ENCODE measurements at regions not wholly inside any gene's neighbourhood (a gene's known extent, or its start where the extent isn't known, plus 50 kb on each side); places are given as distances from the start of the nearest gene placed in this dataset.
"Not testable (repeated sequence)": the region's sequence is repeated elsewhere in the genome, so short reads cannot be mapped to it uniquely, and the experiment has no call there.

- Mint-ChIP-seq H3K9me3 (peaks cover 0 to 4% (median 0%) of the 10 kb centered on the region in 9 donors), H3K4me1 (no peaks in the 10 kb centered on the region), H3K27ac (no peak overlapping the region), H3K36me3 (no peaks in the 10 kb centered on the region), H3K4me3 (no peak overlapping the region), H3K27me3 (no peaks in the 10 kb centered on the region)
- ATAC-seq (no peak), DNase-seq (no peak)
- POLR2A ChIA-PET: no interaction called here
Measured at GRCh38 chr5:91825618-91826017, 442.5 kb upstream of the ARRDC3 start.

GRCh38 chr5:91824406-91824805, 441.3 kb upstream of the ARRDC3 start:
- H3K36me3 Mint-ChIP-seq: no peaks in the 10 kb centered on the region
- no peak overlapping the region for H3K27ac Mint-ChIP-seq
- POLR2A ChIA-PET: no interaction called here
- no peaks in the 10 kb centered on the region for H3K27me3 Mint-ChIP-seq
- H3K4me1 Mint-ChIP-seq: no peaks in the 10 kb centered on the region
- DNase-seq: no peak
- H3K4me3 Mint-ChIP-seq: no peak overlapping the region
- ATAC-seq: no peak
- H3K9me3 Mint-ChIP-seq: peaks cover 0 to 2% (median 0%) of the 10 kb centered on the region in 9 donors

GRCh38 chr5:91820874-91821273, 437.8 kb upstream of the ARRDC3 start:
- ATAC-seq: no peak
- Mint-ChIP-seq H3K4me1 (no peaks in the 10 kb centered on the region), H3K27me3 (no peaks in the 10 kb centered on the region), H3K9me3 (peaks cover 0 to 2% (median 0%) of the 10 kb centered on the region in 9 donors), H3K36me3 (no peaks in the 10 kb centered on the region), H3K27ac (no peak overlapping the region), H3K4me3 (no peak overlapping the region)
- no peak for DNase-seq
- POLR2A ChIA-PET: no interaction called here

- POLR2A ChIA-PET: no interaction called here
- ATAC-seq (no peak), DNase-seq (no peak)
- no peaks in the 10 kb centered on the region for H3K4me1 Mint-ChIP-seq
- H3K4me3 Mint-ChIP-seq: no peak overlapping the region
- H3K36me3 Mint-ChIP-seq: no peaks in the 10 kb centered on the region
- H3K27ac Mint-ChIP-seq: no peak overlapping the region
- peaks cover 0 to 8% (median 2%) of the 10 kb centered on the region in 9 donors for H3K9me3 Mint-ChIP-seq
- H3K27me3 Mint-ChIP-seq: no peaks in the 10 kb centered on the region
Measured at GRCh38 chr5:91816681-91817080, 433.6 kb upstream of the ARRDC3 start.

DNA sequence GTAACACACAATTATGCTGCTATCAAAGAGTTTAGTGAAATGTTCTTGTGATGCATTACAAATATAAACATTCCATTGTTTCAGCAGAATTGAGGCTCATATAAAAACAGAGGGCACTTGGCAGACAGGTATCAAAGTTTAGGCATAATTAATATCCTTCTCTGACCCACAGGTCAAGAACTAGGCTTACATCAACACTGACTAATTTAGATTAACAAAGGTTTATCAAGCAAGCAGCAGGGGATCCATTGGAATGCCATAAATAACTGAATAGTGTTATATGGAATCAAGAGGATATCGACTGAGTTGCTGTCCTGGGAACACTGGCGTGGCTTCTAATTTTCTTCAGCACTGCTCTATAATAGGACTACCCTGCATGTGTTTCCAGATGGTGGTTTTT, 414.5 kb upstream of the ARRDC3 start:
- H3K4me1 Mint-ChIP-seq: no peaks in the 10 kb centered on the region
- H3K27ac Mint-ChIP-seq: no peak overlapping the region
- DNase-seq (no peak), ATAC-seq (no peak)
- H3K9me3 Mint-ChIP-seq: peaks cover 0 to 19% (median 9%) of the 10 kb centered on the region in 9 donors
- peaks cover 0 to 5% (median 0%) of the 10 kb centered on the region in 3 donors for H3K36me3 Mint-ChIP-seq
- H3K4me3 Mint-ChIP-seq: no peak overlapping the region
- peaks cover 0 to 6% (median 0%) of the 10 kb centered on the region in 5 donors for H3K27me3 Mint-ChIP-seq
- POLR2A ChIA-PET: no interaction called here

- H3K4me3 Mint-ChIP-seq: no peak overlapping the region
- H3K27me3 Mint-ChIP-seq: no peaks in the 10 kb centered on the region
- DNase-seq (no peak), ATAC-seq (no peak)
- POLR2A ChIA-PET: no interaction called here
- no peaks in the 10 kb centered on the region for H3K36me3 Mint-ChIP-seq
- H3K9me3 Mint-ChIP-seq: peaks cover 0 to 3% (median 0%) of the 10 kb centered on the region in 9 donors
- H3K4me1 Mint-ChIP-seq: no peaks in the 10 kb centered on the region
- no peak overlapping the region for H3K27ac Mint-ChIP-seq
Measured at GRCh38 chr5:91794856-91795548, 411.9 kb upstream of the ARRDC3 start.

GRCh38 chr5:91794455-91794854, 411.3 kb upstream of the ARRDC3 start:
- Mint-ChIP-seq H3K27me3 (no peaks in the 10 kb centered on the region), H3K27ac (no peak overlapping the region), H3K4me3 (no peak overlapping the region), H3K9me3 (peaks cover 0 to 3% (median 0%) of the 10 kb centered on the region in 9 donors), H3K4me1 (no peaks in the 10 kb centered on the region), H3K36me3 (no peaks in the 10 kb centered on the region)
- no peak for ATAC-seq
- POLR2A ChIA-PET: no interaction called here
- DNase-seq: no peak

- Mint-ChIP-seq H3K4me3 (no peak overlapping the region), H3K27ac (no peak overlapping the region), H3K36me3 (no peaks in the 10 kb centered on the region), H3K27me3 (no peaks in the 10 kb centered on the region), H3K9me3 (peaks cover 0 to 4% (median 0%) of the 10 kb centered on the region in 9 donors), H3K4me1 (no peaks in the 10 kb centered on the region)
- POLR2A ChIA-PET: no interaction called here
- DNase-seq (no peak), ATAC-seq (no peak)
Measured at GRCh38 chr5:91787718-91788117, 404.6 kb upstream of the ARRDC3 start.

GRCh38 chr5:91777671-91778070, 394.6 kb upstream of the ARRDC3 start:
- Mint-ChIP-seq H3K36me3 (no peaks in the 10 kb centered on the region), H3K4me3 (no peak overlapping the region)

DNA sequence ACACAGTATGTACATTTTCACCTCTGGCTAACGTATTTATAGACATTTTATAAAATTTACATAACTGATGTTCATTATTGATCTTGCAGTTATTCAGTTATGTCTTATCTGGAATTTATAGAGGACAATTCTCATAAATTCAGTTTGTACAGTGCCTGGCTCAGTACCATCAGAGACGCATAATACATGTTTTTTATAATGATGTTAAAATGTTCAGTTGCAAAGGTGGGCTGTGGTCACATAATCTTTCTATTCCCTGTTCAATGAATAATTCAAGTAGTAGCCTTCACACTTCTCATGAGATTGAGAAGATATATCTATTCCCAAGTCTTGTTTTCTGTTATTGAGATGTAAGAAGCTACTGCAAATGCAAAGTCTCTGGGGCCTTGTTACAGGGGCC, 393.1 kb upstream of the ARRDC3 start:
- Mint-ChIP-seq H3K4me3 (no peak overlapping the region), H3K27me3 (peaks cover 0 to 2% (median 0%) of the 10 kb centered on the region in 5 donors), H3K36me3 (no peaks in the 10 kb centered on the region), H3K27ac (no peak overlapping the region), H3K9me3 (peaks cover 0 to 4% (median 0%) of the 10 kb centered on the region in 9 donors), H3K4me1 (no peaks in the 10 kb centered on the region)
- ATAC-seq: no peak
- POLR2A ChIA-PET: no interaction called here
- DNase-seq: no peak

More at GRCh38 chr5:91777671-91778070, 394.6 kb upstream of the ARRDC3 start:
- no peak overlapping the region for H3K27ac Mint-ChIP-seq
- POLR2A ChIA-PET: no interaction called here
- no peak for DNase-seq
- H3K27me3 Mint-ChIP-seq: peaks cover 0 to 2% (median 0%) of the 10 kb centered on the region in 5 donors
- peaks cover 0 to 6% (median 0%) of the 10 kb centered on the region in 9 donors for H3K9me3 Mint-ChIP-seq
- ATAC-seq: no peak
- H3K4me1 Mint-ChIP-seq: no peaks in the 10 kb centered on the region

GRCh38 chr5:91770400-91770799, 387.3 kb upstream of the ARRDC3 start:
- Mint-ChIP-seq H3K4me1 (no peaks in the 10 kb centered on the region), H3K36me3 (no peaks in the 10 kb centered on the region), H3K4me3 (no peak overlapping the region), H3K27me3 (peaks cover 0 to 2% (median 0%) of the 10 kb centered on the region in 5 donors), H3K9me3 (peaks cover 0 to 3% (median 0%) of the 10 kb centered on the region in 9 donors), H3K27ac (no peak overlapping the region)
- no peak for ATAC-seq
- POLR2A ChIA-PET: no interaction called here
- DNase-seq: no peak

DNA sequence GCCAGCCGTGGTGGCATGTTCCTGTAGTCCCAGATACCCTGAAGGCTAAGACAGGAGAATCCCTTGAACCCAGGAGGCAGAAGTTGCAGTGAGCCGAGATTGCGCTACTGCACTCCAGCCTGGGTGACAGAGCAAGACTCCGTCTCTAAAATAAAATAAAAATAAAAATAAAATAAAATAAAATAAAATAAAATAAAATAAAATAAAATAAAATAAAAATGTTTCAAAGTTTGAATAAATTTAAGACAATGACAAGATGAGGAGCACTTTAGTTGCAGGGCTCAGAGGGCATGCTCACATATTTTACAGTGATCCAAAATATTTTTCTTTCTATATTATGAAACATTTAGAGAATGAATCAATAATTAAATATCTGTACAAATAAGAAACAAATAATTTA, 374.3 kb upstream of the ARRDC3 start:
- H3K27me3 Mint-ChIP-seq, POLR2A ChIA-PET, H3K4me1 Mint-ChIP-seq, H3K4me3 Mint-ChIP-seq, DNase-seq, ATAC-seq, H3K36me3 Mint-ChIP-seq, H3K27ac Mint-ChIP-seq: not testable (repeated sequence)
- H3K9me3 Mint-ChIP-seq: peaks cover 0 to 12% (median 2%) of the 10 kb centered on the region in 9 donors

DNA sequence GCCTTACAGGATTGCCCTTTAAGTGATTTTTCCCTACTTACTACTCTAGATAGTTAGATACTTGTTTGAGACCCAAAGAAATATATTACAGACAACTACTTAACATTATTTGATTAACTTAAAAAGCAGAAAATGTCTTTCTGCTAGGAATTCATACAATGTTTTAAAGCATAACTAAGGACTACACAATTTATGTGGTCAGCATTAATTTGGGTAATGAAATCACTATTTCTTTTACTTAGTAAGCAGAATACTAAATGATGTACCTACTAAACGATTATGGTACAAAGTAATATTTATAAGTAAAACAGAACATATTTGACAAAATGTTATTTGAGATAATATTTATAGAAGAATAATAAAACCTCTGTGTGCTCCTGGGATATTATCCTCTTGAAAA, 371.9 kb upstream of the ARRDC3 start:
- no peak overlapping the region for H3K4me3 Mint-ChIP-seq
- no peaks in the 10 kb centered on the region for H3K36me3 Mint-ChIP-seq
- ATAC-seq: no peak
- POLR2A ChIA-PET: no interaction called here
- H3K9me3 Mint-ChIP-seq: peaks cover 0 to 13% (median 5%) of the 10 kb centered on the region in 9 donors
- peaks cover 0 to 3% (median 0%) of the 10 kb centered on the region in 5 donors for H3K27me3 Mint-ChIP-seq
- no peaks in the 10 kb centered on the region for H3K4me1 Mint-ChIP-seq
- DNase-seq: no peak
- H3K27ac Mint-ChIP-seq: no peak overlapping the region

- H3K4me1 Mint-ChIP-seq, POLR2A ChIA-PET: not testable (repeated sequence)
Measured at GRCh38 chr5:91744470-91744869, 361.4 kb upstream of the ARRDC3 start.

More at GRCh38 chr5:91744470-91744869, 361.4 kb upstream of the ARRDC3 start:
- H3K36me3 Mint-ChIP-seq, DNase-seq, H3K27me3 Mint-ChIP-seq, H3K27ac Mint-ChIP-seq, H3K9me3 Mint-ChIP-seq, ATAC-seq, H3K4me3 Mint-ChIP-seq: not testable (repeated sequence)
